Coronary artery (tissue), 2 donors: ENCODE measurements at regions not wholly inside any gene's neighbourhood (a gene's known extent, or its start where the extent isn't known, plus 50 kb on each side); places are given as distances from the start of the nearest gene placed in this dataset.
"Not testable (repeated sequence)": the region's sequence is repeated elsewhere in the genome, so short reads cannot be mapped to it uniquely, and the experiment has no call there.

Source experiments
- DNase-seq: peaks from one replicate; pipeline ENCODE4 v3.0.0-alpha.2; 2017; ENCODE audit warnings: low spot score
- H3K27ac ChIP-seq, 2 donors: fragments of 200-600 bp; sonication (generic); one replicate each; pipeline ENCODE4 v1.5.1; 2016 to 2019
- H3K4me3 ChIP-seq: fragments of 200-600 bp; sonication (generic); 2 replicates; pipeline ENCODE4 v1.5.1; 2016; ENCODE audit warnings: mild to moderate bottlenecking, moderate library complexity
- TF ChIP-seq, protein P1 (sequence below): fragments of 200-600 bp; sonication (generic); IDR thresholded peaks from one replicate; pipeline ENCODE4 v1.5.1; 2019; ENCODE audit warnings: antibody characterized with exemption

DNA sequence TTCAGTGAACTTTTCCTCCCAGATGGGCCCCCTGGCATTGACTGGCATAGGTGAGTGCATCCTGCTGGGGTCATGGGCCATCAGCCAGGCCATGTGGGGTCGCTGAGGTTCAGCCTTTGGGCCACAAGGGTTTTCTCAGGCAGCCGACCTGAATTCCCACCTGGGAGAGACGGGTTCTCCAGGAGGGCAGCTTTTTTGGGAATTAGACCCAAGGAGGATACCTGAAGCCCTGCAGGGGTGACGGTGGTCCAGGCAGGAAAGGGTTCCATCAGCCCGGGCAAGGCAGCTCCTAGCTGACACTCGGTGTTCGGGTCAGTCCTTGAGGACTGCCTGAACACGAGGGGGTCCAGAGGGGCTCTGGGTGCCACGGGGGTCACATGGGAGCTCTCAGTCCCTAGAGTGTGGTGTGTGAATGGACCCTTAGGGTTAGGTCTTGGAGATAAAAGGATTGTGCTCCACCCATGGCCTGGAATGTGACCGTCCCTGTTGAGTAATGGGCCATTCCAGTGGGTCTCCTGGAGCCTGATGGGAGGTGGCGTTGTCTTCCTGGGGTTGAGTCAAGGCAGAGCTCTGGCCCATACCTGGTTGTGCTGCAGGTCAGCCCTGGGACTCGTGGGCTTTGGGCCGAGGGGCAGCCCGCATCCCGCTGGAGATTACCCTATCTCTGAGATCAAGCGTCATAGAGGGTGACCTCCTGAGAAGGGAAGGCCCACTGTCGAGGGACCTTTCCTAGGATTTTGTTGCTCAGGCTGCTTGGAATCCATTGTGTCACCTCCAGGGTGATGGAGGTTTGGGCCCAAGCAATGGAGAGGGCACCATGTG, 192.8 kb downstream of the UBE3A start:
- Histone ChIP-seq H3K4me3 (no peak overlapping the region), H3K27ac (no peak overlapping the region)
- TF ChIP-seq, protein P1, sequence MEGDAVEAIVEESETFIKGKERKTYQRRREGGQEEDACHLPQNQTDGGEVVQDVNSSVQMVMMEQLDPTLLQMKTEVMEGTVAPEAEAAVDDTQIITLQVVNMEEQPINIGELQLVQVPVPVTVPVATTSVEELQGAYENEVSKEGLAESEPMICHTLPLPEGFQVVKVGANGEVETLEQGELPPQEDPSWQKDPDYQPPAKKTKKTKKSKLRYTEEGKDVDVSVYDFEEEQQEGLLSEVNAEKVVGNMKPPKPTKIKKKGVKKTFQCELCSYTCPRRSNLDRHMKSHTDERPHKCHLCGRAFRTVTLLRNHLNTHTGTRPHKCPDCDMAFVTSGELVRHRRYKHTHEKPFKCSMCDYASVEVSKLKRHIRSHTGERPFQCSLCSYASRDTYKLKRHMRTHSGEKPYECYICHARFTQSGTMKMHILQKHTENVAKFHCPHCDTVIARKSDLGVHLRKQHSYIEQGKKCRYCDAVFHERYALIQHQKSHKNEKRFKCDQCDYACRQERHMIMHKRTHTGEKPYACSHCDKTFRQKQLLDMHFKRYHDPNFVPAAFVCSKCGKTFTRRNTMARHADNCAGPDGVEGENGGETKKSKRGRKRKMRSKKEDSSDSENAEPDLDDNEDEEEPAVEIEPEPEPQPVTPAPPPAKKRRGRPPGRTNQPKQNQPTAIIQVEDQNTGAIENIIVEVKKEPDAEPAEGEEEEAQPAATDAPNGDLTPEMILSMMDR: no peak
- peak; percentile 50 for DNase-seq

DNA sequence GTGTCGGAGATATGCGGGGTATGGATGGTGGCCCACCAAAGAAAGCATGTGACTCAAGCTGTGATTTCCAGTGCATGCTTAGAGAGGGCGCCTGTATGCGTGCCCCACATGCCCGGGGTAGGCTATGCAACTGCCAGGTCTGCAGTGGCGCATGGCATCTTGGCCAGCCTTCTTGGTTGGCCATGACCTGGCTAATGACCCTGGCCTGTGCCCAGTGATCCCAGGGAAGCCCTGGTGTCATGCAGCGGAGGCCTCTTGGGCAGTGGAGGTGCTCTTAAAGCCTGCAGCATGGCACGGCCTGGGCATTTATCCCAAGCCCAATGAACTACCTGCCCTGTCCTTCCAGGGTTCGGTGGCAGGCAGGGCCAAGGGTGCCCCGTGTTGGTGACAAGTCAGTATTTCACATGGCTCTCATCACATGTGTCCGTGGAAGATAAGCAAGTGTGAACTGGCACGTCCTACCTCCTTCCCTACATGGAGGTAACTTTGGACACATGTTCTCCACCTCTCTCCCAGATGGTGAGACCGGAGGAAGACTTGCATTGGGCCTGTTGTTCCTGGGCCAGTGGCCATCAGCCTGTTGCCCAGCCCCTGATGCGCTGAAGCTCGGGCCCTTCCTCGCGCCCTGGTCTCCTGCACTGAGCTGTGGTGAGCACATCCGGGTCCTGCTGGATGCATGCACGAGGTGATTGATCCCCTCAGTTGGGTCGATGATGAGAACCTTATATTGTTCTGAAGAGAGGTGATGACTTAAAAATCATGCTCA, 192.0 kb downstream of the UBE3A start:
- TF ChIP-seq, protein P1: no peak
- no peak overlapping the region for H3K27ac ChIP-seq
- H3K4me3 ChIP-seq: no peak overlapping the region
- DNase-seq: peak; percentile 64

DNA sequence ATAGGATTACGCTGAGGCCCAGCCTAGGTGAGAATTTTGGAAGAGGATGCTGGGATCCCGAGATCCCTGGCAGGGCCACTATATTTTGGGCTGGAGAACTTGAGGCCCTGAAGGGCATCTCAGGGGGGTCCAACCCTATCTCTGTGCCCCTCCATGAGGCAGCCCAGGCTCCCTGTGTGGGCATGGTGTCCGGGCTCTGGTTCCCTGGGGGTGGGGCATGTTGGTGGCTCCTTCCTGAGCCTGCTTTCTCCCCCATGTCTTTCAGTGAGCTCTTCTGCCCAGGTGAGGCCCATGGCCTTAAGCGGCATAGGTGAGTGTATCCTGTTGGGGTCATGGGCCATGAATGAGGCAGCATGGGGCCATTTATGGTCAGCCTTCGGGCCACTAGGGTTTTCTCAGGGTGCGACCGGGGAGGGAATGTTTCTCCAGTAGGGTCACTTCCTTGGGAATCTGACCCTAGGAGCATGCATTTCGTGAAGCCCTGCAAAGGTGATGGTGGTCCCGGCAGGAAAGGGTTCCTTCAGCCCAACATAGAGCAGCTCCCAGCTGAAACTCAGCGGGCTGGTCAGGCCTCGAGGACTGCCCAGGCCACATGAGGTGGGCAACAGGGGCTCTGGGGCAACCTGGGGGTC, 191.3 kb downstream of the UBE3A start:
- H3K27ac ChIP-seq: no peak overlapping the region
- no peak overlapping the region for H3K4me3 ChIP-seq
- no peak for DNase-seq
- TF ChIP-seq, protein P1: no peak

DNA sequence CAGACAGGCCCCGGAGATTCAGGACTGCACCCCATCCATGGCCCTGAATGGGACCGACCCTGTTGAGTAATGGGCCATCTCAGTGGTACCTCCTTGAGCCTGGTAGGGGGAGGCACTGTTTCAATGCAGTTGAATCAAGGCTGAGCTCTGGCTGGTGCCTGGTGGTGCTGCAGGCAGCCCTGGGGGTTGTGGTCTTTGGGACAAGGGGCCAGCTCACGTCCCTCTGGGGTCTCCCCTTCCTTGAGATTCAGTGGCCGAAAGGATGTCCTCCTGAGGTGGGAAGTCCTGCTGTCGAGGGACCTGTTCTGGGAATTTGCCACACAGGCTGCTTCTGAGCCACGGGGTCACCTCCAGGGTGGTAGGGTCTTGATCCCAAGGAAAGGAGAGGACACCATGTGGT, 190.7 kb downstream of the UBE3A start:
- not testable (repeated sequence) for H3K27ac ChIP-seq, DNase-seq, H3K4me3 ChIP-seq

DNA sequence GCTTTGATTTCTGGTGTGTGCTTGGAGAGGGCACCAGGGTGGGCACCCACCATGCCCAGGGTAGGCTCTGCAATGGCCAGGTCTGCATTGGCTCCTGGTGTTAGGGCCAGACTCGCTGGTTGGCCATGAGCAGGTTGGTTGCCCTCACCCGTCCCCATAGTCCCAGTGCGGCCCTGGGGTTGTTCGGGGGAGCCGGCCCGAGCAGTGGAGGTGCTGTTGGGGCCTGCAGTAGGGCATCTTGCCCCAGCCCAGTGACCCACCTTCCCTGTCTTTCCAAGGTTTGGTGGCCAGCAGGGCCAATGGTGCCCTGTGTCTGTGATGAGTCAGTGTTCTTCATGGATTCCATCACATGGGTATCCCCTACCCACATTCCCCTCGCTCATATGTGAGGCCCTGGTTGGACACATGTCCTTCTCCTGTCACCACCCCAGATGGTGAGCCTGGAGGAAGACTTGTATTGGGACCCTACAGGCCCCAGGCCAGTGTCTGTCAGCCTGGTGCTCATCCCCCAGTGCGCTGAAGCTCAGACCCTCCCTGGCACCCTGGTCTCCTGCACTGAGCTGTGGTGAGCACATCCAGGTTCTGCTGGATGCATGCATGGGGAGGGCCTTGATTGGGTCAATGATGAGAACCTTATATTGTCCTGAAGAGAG, 190.1 kb downstream of the UBE3A start:
- Histone ChIP-seq H3K4me3 (no peak overlapping the region), H3K27ac (no peak overlapping the region)
- TF ChIP-seq, protein P1: no peak
- peak; percentile 58 for DNase-seq

DNA sequence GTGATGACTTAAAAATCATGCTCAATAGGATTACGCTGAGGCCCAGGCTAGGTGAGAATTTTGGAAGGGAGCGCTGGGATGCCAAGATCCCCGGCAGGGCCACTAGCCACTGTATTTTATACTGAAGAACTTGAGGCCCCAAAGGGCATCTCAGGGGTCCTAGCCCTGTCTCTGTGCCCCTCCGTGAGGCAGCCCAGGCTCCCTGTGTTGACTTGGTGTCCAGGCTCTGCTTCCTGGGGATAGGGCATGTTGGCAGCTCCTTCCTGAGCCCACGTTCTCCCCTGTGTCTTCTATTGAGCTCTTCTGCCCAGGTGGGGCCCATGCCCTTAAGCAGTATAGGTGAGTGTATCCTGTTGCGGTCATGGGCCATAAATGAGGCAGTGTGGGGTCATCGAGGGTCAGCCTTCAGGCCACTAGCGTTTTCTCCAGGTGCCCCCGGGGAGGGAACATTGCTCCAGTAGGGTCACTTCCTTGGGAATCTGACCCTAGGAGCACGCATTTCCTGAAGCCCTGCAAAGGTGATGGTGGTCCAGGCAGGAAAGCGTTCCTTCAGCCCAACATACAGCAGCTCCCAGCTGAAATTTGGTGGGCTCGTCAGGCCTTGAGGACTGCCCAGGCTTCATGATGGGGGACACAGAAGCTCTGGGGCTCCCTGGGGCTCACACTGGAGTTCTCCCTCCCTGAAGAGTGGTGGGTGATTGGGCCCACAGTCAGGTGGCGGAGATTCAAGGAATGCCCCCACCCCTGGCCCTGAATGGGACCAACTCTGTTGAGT, 189.4 kb downstream of the UBE3A start:
- Histone ChIP-seq H3K4me3 (no peak overlapping the region), H3K27ac (no peak overlapping the region)
- no peak for DNase-seq
- TF ChIP-seq, protein P1: no peak
